WTC11 (cell line): ENCODE measurements at regions not wholly inside any gene's neighbourhood (a gene's known extent, or its start where the extent isn't known, plus 50 kb on each side); places are given as distances from the start of the nearest gene placed in this dataset.

Experiments
- ATAC-seq: fragments of 200-7000 bp; cut with Tn5 transposase; 2 replicates; pipeline ENCODE4 v1.10.0; 2021; ENCODE audit warnings: mild to moderate bottlenecking, moderate library complexity
- CTCF ChIA-PET: fragments of 300-600 bp; sonication (Branson Sonifier 250); formaldehyde crosslinking; loops from one replicate; lab custom pipeline; 2021; ENCODE audit warnings: antibody characterized with exemption; lab: Charles Lee
- POLR2A ChIA-PET: fragments of 350-600 bp; sonication (Branson Sonifier 250); formaldehyde crosslinking; loops from one replicate; lab custom pipeline; 2021; ENCODE audit warnings: antibody characterized with exemption; lab: Charles Lee
- DNase-seq: peaks from one replicate; pipeline ENCODE4 v3.0.0; 2021; ENCODE audit warnings: low spot score
- H3K27ac Mint-ChIP-seq: 2 replicates; pipeline ENCODE4 v1.8.0; 2021; ENCODE audit warnings: mixed read lengths
- H3K27me3 Mint-ChIP-seq: 2 replicates; pipeline ENCODE4 v1.8.0; 2021; ENCODE audit warnings: low read depth, mild to moderate bottlenecking, moderate library complexity, mixed read lengths
- H3K36me3 Mint-ChIP-seq: 2 replicates; pipeline ENCODE4 v1.8.0; 2021; ENCODE audit warnings: mixed read lengths
- H3K4me1 Mint-ChIP-seq: 2 replicates; pipeline ENCODE4 v1.8.0; 2022; ENCODE audit warnings: mixed read lengths
- H3K4me3 Mint-ChIP-seq: 2 replicates; pipeline ENCODE4 v1.8.0; 2021; ENCODE audit warnings: mild to moderate bottlenecking, moderate library complexity, mixed read lengths
- H3K9me3 Mint-ChIP-seq: 2 replicates; pipeline ENCODE4 v1.8.0; 2021; ENCODE audit warnings: mixed read lengths
- ARID4B ChIP-seq: sonication (generic); formaldehyde crosslinking; IDR thresholded peaks from 2 replicates; pipeline ENCODE4 v1.8.0; 2023; ENCODE audit warnings: missing genetic modification reagents, mild to moderate bottlenecking, borderline replicate concordance
- E2F4 ChIP-seq: sonication (generic); formaldehyde crosslinking; IDR thresholded peaks from 2 replicates; pipeline ENCODE4 v1.8.1; 2022; ENCODE audit warnings: low read depth, mild to moderate bottlenecking, moderate library complexity, missing genetic modification reagents, borderline replicate concordance
- FOXK1 ChIP-seq: sonication (generic); formaldehyde crosslinking; IDR thresholded peaks from 2 replicates; pipeline ENCODE4 v1.8.0; 2022; ENCODE audit warnings: mild to moderate bottlenecking, moderate library complexity, missing genetic modification reagents
- JUN ChIP-seq: sonication (generic); formaldehyde crosslinking; IDR thresholded peaks from 2 replicates; pipeline ENCODE4 v1.8.0; 2023; ENCODE audit warnings: mild to moderate bottlenecking, missing genetic modification reagents
- NR2C2 ChIP-seq: sonication (generic); formaldehyde crosslinking; IDR thresholded peaks from 2 replicates; pipeline ENCODE4 v1.8.0; 2022; ENCODE audit warnings: mild to moderate bottlenecking, missing genetic modification reagents
- NR3C1 ChIP-seq: sonication (generic); formaldehyde crosslinking; conservative IDR thresholded peaks from 2 replicates; pipeline ENCODE4 v1.8.1; 2023; ENCODE audit warnings: low read depth, mild to moderate bottlenecking, missing genetic modification reagents
- PRRX2 ChIP-seq: fragments of 250-450 bp; sonication (Bioruptor Pico); IDR thresholded peaks from 2 replicates; pipeline ENCODE4 v1.8.0; 2021; ENCODE audit warnings: mild to moderate bottlenecking
- SOX15 ChIP-seq: fragments of 250-450 bp; sonication (Bioruptor Pico); IDR thresholded peaks from 2 replicates; pipeline ENCODE4 v1.9.0; 2021; ENCODE audit warnings: mild to moderate bottlenecking
- STAT6 ChIP-seq: sonication (generic); formaldehyde crosslinking; conservative IDR thresholded peaks from 2 replicates; pipeline ENCODE4 v1.8.1; 2023; ENCODE audit warnings: mild to moderate bottlenecking, low read depth, missing genetic modification reagents, moderate library complexity
- TCF7 ChIP-seq: sonication (generic); formaldehyde crosslinking; IDR thresholded peaks from 2 replicates; pipeline ENCODE4 v1.8.0; 2022; ENCODE audit warnings: mild to moderate bottlenecking, low read depth, missing genetic modification reagents, moderate library complexity
- USF2 ChIP-seq: sonication (generic); formaldehyde crosslinking; IDR thresholded peaks from 2 replicates; pipeline ENCODE4 v1.8.1; 2023; ENCODE audit warnings: mild to moderate bottlenecking, missing genetic modification reagents, moderate library complexity
- ZNF138 ChIP-seq: sonication (generic); formaldehyde crosslinking; conservative IDR thresholded peaks from 2 replicates; pipeline ENCODE4 v1.8.1; 2022; ENCODE audit warnings: mild to moderate bottlenecking, moderate library complexity, missing genetic modification reagents
- ZNF263 ChIP-seq: sonication (generic); formaldehyde crosslinking; IDR thresholded peaks from 2 replicates; pipeline ENCODE4 v1.8.1; 2022; ENCODE audit warnings: low read depth, mild to moderate bottlenecking, moderate library complexity, missing genetic modification reagents
- ZNF396 ChIP-seq: fragments of 250-450 bp; sonication (Bioruptor Pico); IDR thresholded peaks from 2 replicates; pipeline ENCODE4 v1.8.0; 2021; ENCODE audit warnings: mild to moderate bottlenecking, moderate library complexity, borderline replicate concordance
- ZSCAN18 ChIP-seq: fragments of 250-450 bp; sonication (Bioruptor Pico); IDR thresholded peaks from 2 replicates; pipeline ENCODE4 v2.1.2; 2022; ENCODE audit warnings: mild to moderate bottlenecking, moderate library complexity
- TF ChIP-seq, protein P1 (sequence below): sonication (generic); formaldehyde crosslinking; IDR thresholded peaks from 2 replicates; pipeline ENCODE4 v1.8.0; 2022; ENCODE audit warnings: mild to moderate bottlenecking, missing genetic modification reagents
- TF ChIP-seq, protein P2 (sequence below): sonication (generic); formaldehyde crosslinking; IDR thresholded peaks from 2 replicates; pipeline ENCODE4 v1.8.1; 2022; ENCODE audit warnings: missing genetic modification reagents, borderline replicate concordance

- CTCF ChIA-PET, result interaction anchor here (1.2 to 3.6 kb wide), 4 partner anchors 9 to 73 kb away, joined by 10 to 25 read pairs (median 16); partner anchors contain the start of gene SMIM20
- POLR2A ChIA-PET, result no interaction called here
- no peak for DNase-seq
These were observed 72.8 kb downstream of the SMIM20 start for GRCh38 chr4:25986807-25987206.

More at GRCh38 chr4:25986807-25987206, 72.8 kb downstream of the SMIM20 start:
- Mint-ChIP-seq H3K27ac (no peak overlapping the region), H3K9me3 (peaks cover 9% of the 10 kb centered on the region)
- TF ChIP-seq ZNF263, result no peak
- TF ChIP-seq NR2C2, result no peak
- TF ChIP-seq, protein P1, sequence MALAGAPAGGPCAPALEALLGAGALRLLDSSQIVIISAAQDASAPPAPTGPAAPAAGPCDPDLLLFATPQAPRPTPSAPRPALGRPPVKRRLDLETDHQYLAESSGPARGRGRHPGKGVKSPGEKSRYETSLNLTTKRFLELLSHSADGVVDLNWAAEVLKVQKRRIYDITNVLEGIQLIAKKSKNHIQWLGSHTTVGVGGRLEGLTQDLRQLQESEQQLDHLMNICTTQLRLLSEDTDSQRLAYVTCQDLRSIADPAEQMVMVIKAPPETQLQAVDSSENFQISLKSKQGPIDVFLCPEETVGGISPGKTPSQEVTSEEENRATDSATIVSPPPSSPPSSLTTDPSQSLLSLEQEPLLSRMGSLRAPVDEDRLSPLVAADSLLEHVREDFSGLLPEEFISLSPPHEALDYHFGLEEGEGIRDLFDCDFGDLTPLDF (CRISPR knock-in tag), result no peak
- TF ChIP-seq ZSCAN18 (CRISPR knock-in tag), result no peak
- TF ChIP-seq ZNF396 (CRISPR knock-in tag), result no peak
- TF ChIP-seq, protein P2, sequence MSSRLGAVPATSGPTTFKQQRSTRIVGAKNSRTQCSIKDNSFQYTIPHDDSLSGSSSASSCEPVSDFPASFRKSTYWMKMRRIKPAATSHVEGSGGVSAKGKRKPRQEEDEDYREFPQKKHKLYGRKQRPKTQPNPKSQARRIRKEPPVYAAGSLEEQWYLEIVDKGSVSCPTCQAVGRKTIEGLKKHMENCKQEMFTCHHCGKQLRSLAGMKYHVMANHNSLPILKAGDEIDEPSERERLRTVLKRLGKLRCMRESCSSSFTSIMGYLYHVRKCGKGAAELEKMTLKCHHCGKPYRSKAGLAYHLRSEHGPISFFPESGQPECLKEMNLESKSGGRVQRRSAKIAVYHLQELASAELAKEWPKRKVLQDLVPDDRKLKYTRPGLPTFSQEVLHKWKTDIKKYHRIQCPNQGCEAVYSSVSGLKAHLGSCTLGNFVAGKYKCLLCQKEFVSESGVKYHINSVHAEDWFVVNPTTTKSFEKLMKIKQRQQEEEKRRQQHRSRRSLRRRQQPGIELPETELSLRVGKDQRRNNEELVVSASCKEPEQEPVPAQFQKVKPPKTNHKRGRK, result no peak
- TF ChIP-seq E2F4 (CRISPR knock-in tag), result no peak
- no peak for TF ChIP-seq FOXK1
- no peak for TF ChIP-seq PRRX2 (CRISPR knock-in tag)
- no peak for TF ChIP-seq TCF7 (CRISPR knock-in tag)
- TF ChIP-seq SOX15, result no peak
- no peak for TF ChIP-seq JUN (CRISPR knock-in tag)
- no peak for TF ChIP-seq STAT6
- TF ChIP-seq NR3C1 (CRISPR knock-in tag), result no peak
- no peak for TF ChIP-seq USF2 (CRISPR knock-in tag)
- no peak for TF ChIP-seq ARID4B (CRISPR knock-in tag)
- no peak for TF ChIP-seq ZNF138 (CRISPR knock-in tag)
- TF ChIP-seq, all 79 proteins: peak for 0
- Mint-ChIP-seq H3K36me3 (peaks cover 6% of the 10 kb centered on the region; the same call in 1 of the 2 replicates), H3K27me3 (peaks cover 9% of the 10 kb centered on the region; the same call in 1 of the 2 replicates), H3K4me3 (no peak overlapping the region), H3K4me1 (peaks cover 8% of the 10 kb centered on the region)
- no peak for ATAC-seq
